Central memory CD4-positive, alpha-beta T cell (primary cell): ENCODE measurements at regions not wholly inside any gene's neighbourhood (a gene's known extent, or its start where the extent isn't known, plus 50 kb on each side); places are given as distances from the start of the nearest gene placed in this dataset.
"Not testable (repeated sequence)": the region's sequence is repeated elsewhere in the genome, so short reads cannot be mapped to it uniquely, and the experiment has no call there.

ENCODE experiments used
- DNase-seq: peaks from one replicate; pipeline ENCODE4 v3.0.0; 2022

GRCh38 chr18:76604108-76604934 lies 109.3 kb upstream of the ZNF516 start:
- DNase-seq, result no peak

- no peak for DNase-seq
Measured at GRCh38 chr18:76602191-76602590, 107.1 kb upstream of the ZNF516 start.

GRCh38 chr18:76600076-76600475 lies 105.0 kb upstream of the ZNF516 start:
- not testable (repeated sequence) for DNase-seq

- no peak for DNase-seq
Measured at GRCh38 chr18:76594966-76595365, 99.9 kb upstream of the ZNF516 start.

GRCh38 chr18:76593843-76594242 lies 98.8 kb upstream of the ZNF516 start:
- DNase-seq, result no peak

- DNase-seq, result no peak
Measured at GRCh38 chr18:76592981-76593381, 97.9 kb upstream of the ZNF516 start.

- DNase-seq, result no peak
Measured at GRCh38 chr18:76592096-76592495, 97.1 kb upstream of the ZNF516 start.

GRCh38 chr18:76589866-76590265 lies 94.8 kb upstream of the ZNF516 start:
- no peak for DNase-seq

GRCh38 chr18:76589316-76589715 lies 94.3 kb upstream of the ZNF516 start:
- DNase-seq, result no peak

- no peak for DNase-seq
Measured at GRCh38 chr18:76588601-76589226, 93.7 kb upstream of the ZNF516 start.

GRCh38 chr18:76587879-76588271 lies 92.8 kb upstream of the ZNF516 start:
- no peak for DNase-seq

GRCh38 chr18:76587147-76587878 lies 92.3 kb upstream of the ZNF516 start:
- no peak for DNase-seq

- no peak for DNase-seq
Measured at GRCh38 chr18:76584414-76585310, 89.6 kb upstream of the ZNF516 start.

GRCh38 chr18:76581261-76581660 lies 86.2 kb upstream of the ZNF516 start:
- no peak for DNase-seq

GRCh38 chr18:76580288-76580962 lies 85.4 kb upstream of the ZNF516 start:
- no peak for DNase-seq

- DNase-seq, result no peak
Measured at GRCh38 chr18:76579301-76579695, 84.3 kb upstream of the ZNF516 start.

- no peak for DNase-seq
Measured at GRCh38 chr18:76578571-76579300, 83.7 kb upstream of the ZNF516 start.

GRCh38 chr18:76573325-76574025 lies 78.4 kb upstream of the ZNF516 start:
- DNase-seq, result no peak

- DNase-seq, result no peak
Measured at GRCh38 chr18:76572518-76573247, 77.6 kb upstream of the ZNF516 start.

GRCh38 chr18:76571689-76572088 lies 76.6 kb upstream of the ZNF516 start:
- no peak for DNase-seq
